GM18873 (cell line): ENCODE measurements at regions not wholly inside any gene's neighbourhood (a gene's known extent, or its start where the extent isn't known, plus 50 kb on each side); places are given as distances from the start of the nearest gene placed in this dataset.
"Not testable (repeated sequence)": the region's sequence is repeated elsewhere in the genome, so short reads cannot be mapped to it uniquely, and the experiment has no call there.

Experiments used
- ATAC-seq: cut with Tn5 transposase; IDR thresholded peaks from one replicate; pipeline ENCODE4 v1.9.1; 2021; ENCODE audit warnings: mild to moderate bottlenecking, moderate library complexity, moderate number of reproducible peaks; ENCODE audit not compliant: unreplicated experiment, low FRiP score

GRCh38 chr5:12625667-12626263, 721.5 kb upstream of the CTNND2 start:
- no peak for ATAC-seq

GRCh38 chr5:12624776-12625560, 720.7 kb upstream of the CTNND2 start:
- no peak for ATAC-seq

GRCh38 chr5:12623408-12623807, 719.2 kb upstream of the CTNND2 start:
- ATAC-seq = no peak

- ATAC-seq = no peak
Observed at GRCh38 chr5:12616093-12616492, 711.8 kb upstream of the CTNND2 start.

GRCh38 chr5:12615141-12615820, 711.0 kb upstream of the CTNND2 start:
- no peak for ATAC-seq

- no peak for ATAC-seq
Observed at GRCh38 chr5:12614608-12615007, 710.4 kb upstream of the CTNND2 start.

GRCh38 chr5:12611132-12611531, 706.9 kb upstream of the CTNND2 start:
- no peak for ATAC-seq

GRCh38 chr5:12607817-12608216, 703.6 kb upstream of the CTNND2 start:
- not testable (repeated sequence) for ATAC-seq

GRCh38 chr5:12592228-12592627, 688.0 kb upstream of the CTNND2 start:
- no peak for ATAC-seq

- ATAC-seq = no peak
Observed at GRCh38 chr5:12586406-12586805, 682.2 kb upstream of the CTNND2 start.

- ATAC-seq = not testable (repeated sequence)
Observed at GRCh38 chr5:12578803-12579202, 674.6 kb upstream of the CTNND2 start.

GRCh38 chr5:12576953-12577352, 672.7 kb upstream of the CTNND2 start:
- ATAC-seq = not testable (repeated sequence)

GRCh38 chr5:12574298-12575093, 670.2 kb upstream of the CTNND2 start:
- ATAC-seq = not testable (repeated sequence)

- ATAC-seq = not testable (repeated sequence)
Observed at GRCh38 chr5:12573916-12574297, 669.7 kb upstream of the CTNND2 start.

GRCh38 chr5:12570688-12571087, 666.4 kb upstream of the CTNND2 start:
- no peak for ATAC-seq

GRCh38 chr5:12566441-12566840, 662.2 kb upstream of the CTNND2 start:
- no peak for ATAC-seq

- ATAC-seq = no peak
Observed at GRCh38 chr5:12557012-12557411, 652.8 kb upstream of the CTNND2 start.

- no peak for ATAC-seq
Observed at GRCh38 chr5:12526113-12526512, 621.9 kb upstream of the CTNND2 start.

- ATAC-seq = no peak
Observed at GRCh38 chr5:12522116-12522515, 617.9 kb upstream of the CTNND2 start.

- not testable (repeated sequence) for ATAC-seq
Observed at GRCh38 chr5:12504983-12505382, 600.7 kb upstream of the CTNND2 start.

- ATAC-seq = no peak
Observed at GRCh38 chr5:12488161-12488560, 583.9 kb upstream of the CTNND2 start.
